NCI-H187 (cell line): ENCODE measurements at regions not wholly inside any gene's neighbourhood (a gene's known extent, or its start where the extent isn't known, plus 50 kb on each side); places are given as distances from the start of the nearest gene placed in this dataset.

Source experiments
- DNase-seq, 2 experiments: peaks; one replicate each; lab custom pipeline; 2025; lab: John Stamatoyannopoulos, UW

DNA sequence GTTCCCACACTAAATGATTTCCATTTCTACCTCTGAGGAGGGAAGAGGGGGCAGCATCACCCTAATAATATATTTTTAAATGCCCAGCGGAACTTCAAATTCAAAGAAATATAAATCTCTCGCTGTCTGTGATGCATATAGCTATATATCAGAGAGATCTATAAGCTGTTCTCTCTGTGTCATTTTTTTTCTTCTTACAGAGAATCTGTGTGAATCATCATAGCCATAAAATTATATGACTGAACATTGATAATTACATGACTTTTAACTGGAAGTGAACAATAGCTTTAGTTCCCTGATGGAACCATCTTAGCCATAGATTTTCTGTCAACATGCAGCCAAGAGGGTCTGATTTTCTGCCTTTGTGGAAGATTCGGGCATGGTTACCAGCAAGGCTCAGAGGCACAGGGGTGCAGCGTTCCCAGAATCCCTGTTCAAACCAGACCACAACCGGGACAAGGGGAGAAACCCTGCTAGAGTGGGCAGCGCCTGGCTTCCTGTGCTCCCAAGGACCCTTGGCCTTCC is 93.7 kb upstream of the OSMR start:
- DNase-seq, result no peak

- DNase-seq, result no peak
Observed at GRCh38 chr5:38752622-38753021, 93.2 kb upstream of the OSMR start.

GRCh38 chr5:38753141-38753540 is 92.7 kb upstream of the OSMR start:
- no peak for DNase-seq

- DNase-seq, result no peak
Observed at GRCh38 chr5:38753776-38754175, 92.0 kb upstream of the OSMR start.

- no peak for DNase-seq
Observed at GRCh38 chr5:38755181-38755580, 90.6 kb upstream of the OSMR start.

- DNase-seq, result no peak
Observed at GRCh38 chr5:38756068-38756467, 89.7 kb upstream of the OSMR start.

- DNase-seq, result no peak
Observed at GRCh38 chr5:38757451-38758245, 88.2 kb upstream of the OSMR start.

- peak; percentile 15 to 43 for DNase-seq
Observed at GRCh38 chr5:38758774-38759600, 86.8 kb upstream of the OSMR start.

DNA sequence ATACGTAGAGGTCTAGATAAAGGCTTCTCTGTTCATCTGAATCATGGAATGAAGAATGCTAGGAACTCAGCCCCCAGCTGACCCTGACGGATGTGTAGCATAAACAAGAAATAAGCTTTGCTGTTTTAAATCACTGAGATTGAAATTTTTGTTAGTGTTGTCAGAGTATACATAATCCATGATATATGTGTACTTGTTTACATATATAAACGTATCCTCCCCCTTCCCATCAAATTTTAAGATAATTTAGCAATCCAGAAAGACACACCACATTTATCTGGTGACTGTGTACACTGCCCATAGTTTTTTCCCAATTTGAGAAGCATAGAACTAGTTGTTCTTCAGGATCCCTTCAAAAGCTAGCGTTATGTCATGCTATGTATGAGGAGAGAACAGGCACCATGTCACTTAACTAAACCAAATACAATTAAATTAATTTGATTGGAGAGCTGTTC is 80.8 kb upstream of the OSMR start:
- no peak for DNase-seq

DNA sequence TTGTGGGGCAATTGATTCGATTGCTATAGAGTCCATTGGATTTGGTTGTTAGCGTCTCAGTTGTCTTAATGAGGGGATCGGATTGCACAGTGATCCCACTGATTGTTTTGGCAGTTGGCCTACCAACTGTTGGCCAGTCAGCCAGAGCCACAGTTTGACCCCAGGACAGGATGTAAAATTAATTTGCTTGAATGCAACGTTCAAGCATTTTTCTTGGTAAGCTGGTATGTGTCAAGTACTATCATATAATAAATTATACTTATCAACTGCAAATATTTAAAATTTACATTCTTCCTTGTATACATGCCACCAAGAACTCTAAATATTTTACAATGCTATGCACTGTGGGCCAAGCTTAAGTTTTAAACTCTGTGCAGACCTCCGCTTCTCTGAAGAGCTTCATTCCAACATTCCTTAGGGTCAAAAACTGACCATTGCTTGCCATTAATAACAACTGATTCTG is 80.4 kb upstream of the OSMR start:
- DNase-seq, result no peak

GRCh38 chr5:38766151-38766550 is 79.7 kb upstream of the OSMR start:
- DNase-seq, result no peak

DNA sequence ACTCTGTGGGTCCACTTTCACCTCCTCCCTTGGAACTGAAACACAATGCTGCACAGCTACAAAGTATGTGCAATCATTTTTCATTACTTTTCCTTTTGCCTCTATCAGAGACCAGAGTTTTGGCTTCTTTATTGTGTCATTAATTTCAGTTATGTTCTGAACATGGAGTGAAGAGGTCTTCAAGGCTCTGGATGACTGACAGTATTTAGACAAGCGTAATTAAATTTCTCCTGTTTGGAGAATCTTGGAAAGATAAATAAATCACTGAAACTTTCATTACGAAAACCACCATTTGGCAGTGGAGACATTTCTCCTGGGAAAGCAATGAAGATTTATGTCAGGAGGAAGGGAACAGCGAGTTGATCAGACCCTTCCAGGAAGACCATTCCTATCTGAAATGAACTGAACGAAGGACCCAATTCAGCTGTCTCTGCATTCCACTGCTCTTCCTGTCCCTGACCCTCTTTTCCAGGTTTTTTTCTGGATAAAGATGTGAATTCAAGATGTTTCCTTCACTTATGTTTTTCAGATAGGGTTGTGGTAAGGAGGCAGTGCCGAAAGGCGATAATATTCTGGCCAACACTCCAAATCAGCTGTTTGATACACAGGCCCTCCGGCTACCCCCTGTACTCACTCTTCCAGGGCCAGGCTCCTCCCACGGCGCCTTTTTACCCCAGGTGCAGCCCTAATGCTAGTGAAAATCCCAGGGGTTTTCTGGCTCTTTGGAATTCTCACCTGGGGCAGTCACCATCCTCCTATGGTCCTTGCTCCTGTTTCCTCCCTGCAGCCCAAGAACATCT is 77.2 kb upstream of the OSMR start:
- DNase-seq, result no peak

GRCh38 chr5:38772471-38772870 is 73.3 kb upstream of the OSMR start:
- DNase-seq, result no peak

DNA sequence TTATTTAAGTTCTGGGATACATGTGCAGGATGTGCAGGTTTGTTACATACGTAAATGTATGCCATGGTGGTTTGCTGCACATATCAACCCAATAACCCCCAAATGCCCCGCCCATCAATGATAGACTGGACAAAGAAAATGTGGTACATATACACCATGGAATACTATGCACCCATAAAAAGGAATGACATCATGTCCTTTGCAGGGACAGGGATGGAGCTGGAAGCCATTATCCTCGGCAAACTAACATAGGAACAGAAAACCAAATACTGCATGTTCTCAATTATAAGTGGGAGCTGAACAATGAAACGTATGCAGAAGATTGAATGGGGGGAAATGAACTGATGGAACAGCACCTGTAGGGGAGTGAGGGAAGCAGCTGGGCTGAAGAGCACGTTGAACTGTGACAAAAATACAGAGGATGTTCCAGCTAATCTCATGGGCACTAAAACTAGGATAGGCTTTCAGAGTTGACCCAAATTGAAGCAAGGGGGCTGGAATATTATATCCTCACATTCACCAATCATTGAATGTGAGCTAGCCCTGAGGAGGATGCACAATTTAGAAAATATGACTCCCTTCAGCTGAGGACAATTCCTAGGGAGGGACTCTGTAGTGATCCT is 70.5 kb upstream of the OSMR start:
- no peak for DNase-seq

DNA sequence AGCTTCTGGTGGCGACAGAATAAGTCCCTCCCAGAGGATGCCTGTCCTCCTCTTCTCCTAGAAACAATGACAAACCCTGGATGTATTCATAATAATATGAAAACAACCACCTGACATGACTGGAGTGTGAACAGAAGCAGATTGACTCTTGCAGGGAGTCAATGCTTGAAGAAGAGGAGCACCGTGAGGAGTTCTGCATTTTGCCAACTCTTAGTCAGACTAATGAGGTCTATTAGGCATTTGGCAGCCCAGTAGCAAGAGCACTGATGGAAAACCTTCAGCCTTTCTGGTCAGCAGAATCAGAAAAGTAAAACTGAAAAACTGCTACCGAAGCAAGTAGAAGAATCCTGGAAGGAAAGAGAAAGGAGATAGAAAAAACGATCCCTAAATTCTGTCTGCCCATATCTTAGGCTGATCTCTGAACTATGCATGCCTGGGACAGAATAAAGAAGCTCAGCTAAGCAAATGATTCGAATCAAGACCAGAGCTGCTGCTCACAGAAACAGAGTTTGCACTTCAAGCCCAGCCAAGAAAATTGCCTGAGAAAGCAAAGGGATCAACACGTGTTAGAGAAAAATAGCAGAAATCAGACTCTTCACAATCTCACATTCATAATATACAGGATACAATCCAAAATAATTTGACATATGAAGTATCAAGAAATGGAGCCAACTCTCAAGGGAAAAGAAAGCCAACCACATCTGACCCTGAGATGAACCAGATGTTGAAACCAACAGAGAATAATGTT is 69.5 kb upstream of the OSMR start:
- no peak for DNase-seq

DNA sequence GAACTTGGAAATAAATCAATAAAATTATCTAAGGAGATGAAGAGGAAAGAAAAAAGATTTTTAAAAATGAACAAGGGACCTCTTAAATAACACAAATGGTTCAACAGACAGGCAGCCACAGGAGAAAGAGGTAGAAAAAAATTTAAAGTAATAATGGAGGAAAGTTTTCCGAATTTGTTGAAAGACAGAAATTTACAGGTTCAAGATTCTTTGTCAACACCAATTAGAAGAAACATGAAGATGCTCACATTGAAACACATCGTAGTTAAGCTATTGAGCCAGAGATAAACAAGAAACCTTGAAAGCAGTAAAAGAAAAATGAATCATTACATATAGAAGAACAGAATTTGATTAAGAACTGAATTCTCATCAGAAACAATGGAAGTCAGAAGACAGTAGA is 68.7 kb upstream of the OSMR start:
- DNase-seq, result no peak

DNA sequence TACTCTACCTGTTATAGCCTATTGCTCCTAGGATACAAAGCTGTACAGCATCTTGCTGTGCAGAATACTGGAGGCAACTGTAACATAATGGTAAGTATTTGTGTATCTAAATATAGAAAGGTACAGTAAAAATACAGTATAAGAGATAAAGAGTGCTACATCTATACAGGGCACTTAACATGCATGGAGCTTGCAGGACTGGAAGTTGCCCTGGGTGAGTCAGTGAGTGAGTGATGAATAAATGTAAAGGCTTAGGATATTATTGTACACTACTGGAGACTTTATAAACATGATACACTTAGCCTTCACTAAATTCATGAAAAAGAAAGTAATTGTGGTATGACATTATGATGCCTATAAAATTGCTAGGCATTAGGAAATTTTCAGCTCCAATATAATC is 65.5 kb upstream of the OSMR start:
- DNase-seq, result no peak

GRCh38 chr5:38780945-38781344 is 64.9 kb upstream of the OSMR start:
- no peak for DNase-seq

DNA sequence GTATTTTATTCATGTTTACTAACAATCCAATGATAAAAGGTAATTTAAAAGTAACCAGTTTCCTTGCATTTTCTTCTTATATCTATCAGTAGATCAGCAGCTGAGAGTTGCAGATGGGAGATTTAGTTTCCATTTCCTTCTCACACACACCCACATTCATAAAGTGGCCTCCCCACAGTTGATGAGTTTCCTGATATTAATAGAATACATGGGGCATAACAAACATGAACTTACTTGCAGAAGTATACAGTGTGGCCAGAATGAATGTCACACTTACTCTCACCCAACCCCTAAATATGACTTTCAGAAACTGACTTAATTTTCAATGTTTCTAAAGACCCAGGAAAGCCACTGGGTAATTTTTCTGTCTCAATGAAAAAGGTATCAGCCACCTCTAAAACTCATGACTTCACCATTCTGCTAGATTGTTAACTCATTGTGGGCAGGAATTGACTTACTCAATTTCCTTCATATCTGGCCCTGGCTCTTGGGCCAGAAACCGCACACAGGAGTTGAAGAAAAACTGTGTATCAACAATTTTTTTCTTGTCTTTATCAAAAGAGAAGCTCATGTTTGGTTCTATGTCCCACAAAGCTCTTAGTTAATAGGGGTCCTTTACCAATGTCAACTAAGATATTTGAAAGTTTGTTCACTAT is 63.5 kb upstream of the OSMR start:
- DNase-seq, result no peak

DNA sequence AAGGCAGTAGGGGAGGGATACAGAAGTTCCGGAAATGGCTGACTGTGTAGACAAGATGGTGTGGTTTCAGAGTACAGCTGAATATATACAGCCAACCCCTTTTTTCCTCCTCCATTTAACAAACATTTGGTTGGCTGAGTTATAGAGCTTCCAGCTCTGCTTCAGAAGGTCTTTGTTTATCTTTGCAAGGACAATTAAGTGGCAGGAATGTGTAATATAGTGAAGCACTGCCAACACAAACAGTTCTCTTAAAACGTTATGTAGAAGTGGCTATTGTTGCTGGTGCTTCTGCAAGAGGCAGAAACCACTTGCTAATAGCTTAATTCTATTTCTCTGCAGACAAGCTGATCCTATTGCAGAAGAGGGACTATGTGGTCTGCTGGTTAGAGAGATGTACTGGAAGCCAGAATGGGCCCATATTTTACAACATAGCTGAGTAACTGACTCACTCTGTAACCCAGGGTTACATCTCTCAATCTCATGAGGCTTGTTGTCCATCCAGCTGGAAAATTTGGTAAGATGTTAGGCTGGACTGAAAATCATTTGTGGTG is 62.7 kb upstream of the OSMR start:
- peak; percentile 85 to 87 for DNase-seq
